ENCODE measurements at regions not wholly inside any gene's neighbourhood (a gene's known extent, or its start where the extent isn't known, plus 50 kb on each side); places are given as distances from the start of the nearest gene placed in this dataset.

DNA sequence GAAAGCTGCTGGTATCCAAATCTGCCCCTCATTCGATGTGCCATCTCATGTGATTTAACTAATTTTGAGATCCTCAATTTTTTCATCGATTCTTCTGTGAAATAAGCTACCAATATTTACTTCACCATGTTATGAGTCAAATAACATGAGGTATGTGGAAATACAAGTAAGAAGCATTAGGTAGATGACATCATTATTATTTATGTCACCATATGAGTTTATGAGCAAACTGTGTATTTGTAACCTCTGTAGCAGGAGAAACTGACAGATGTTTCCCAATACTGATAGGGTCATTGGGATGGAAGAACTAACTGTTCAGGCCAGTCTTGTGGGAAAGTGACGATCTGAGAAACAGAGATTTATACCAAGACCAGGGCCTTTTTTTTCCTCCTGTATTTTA is 229.4 kb upstream of the GOT2 start:
- DNase-seq (ENCODE audit: low read depth) = no peak
- Histone ChIP-seq H3K36me3 (ENCODE audit: control insufficient read depth, insufficient read depth, low read length, severe bottlenecking) (no peaks in the 10 kb centered on the region), H3K4me1 (ENCODE audit: control insufficient read depth, insufficient read depth, low read length) (no peaks in the 10 kb centered on the region), H3K27me3 (replicated peaks; ENCODE audit: control insufficient read depth, insufficient read depth, low read length) (no peaks in the 10 kb centered on the region), H3K4me3 (ENCODE audit: low read length) (no peak overlapping the region), H3K9me3 (ENCODE audit: control insufficient read depth, low read length) (no peaks in the 10 kb centered on the region), H3K9ac (ENCODE audit: low read length) (no peak overlapping the region)

DNA sequence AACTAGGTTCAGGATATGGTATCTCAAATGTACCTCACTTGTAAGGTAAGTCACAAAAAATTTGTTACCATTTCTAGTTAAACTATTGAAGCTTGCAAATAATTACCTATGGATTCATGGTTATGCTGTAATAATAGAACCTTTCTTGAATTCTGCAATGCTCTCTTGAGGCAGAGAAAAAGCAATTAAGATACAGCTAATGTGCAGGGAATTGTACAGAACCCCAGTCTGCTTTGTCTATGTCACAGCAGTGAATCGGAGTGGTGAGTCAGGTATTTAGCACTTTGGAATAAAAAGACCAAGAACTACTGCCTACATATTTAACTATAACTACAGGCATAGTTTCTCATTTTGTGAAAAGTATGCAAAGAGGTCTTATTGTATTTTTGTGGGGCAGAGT is 228.7 kb upstream of the GOT2 start:
- no peaks in the 10 kb centered on the region for H3K36me3 ChIP-seq (ENCODE audit: control insufficient read depth, insufficient read depth, low read length, severe bottlenecking)
- no peak overlapping the region for H3K4me3 ChIP-seq (ENCODE audit: low read length)
- DNase-seq (ENCODE audit: low read depth) = no peak
- no peaks in the 10 kb centered on the region for H3K9me3 ChIP-seq (ENCODE audit: control insufficient read depth, low read length)
- no peak overlapping the region for H3K9ac ChIP-seq (ENCODE audit: low read length)
- H3K27me3 ChIP-seq (replicated peaks; ENCODE audit: control insufficient read depth, insufficient read depth, low read length) = no peaks in the 10 kb centered on the region
- no peaks in the 10 kb centered on the region for H3K4me1 ChIP-seq (ENCODE audit: control insufficient read depth, insufficient read depth, low read length)

GRCh38 chr16:58960484-58960883 is 226.4 kb upstream of the GOT2 start:
- Histone ChIP-seq H3K27me3 (replicated peaks; ENCODE audit: control insufficient read depth, insufficient read depth, low read length) (no peaks in the 10 kb centered on the region), H3K9me3 (ENCODE audit: control insufficient read depth, low read length) (no peaks in the 10 kb centered on the region), H3K9ac (ENCODE audit: low read length) (no peak overlapping the region), H3K4me3 (ENCODE audit: low read length) (no peak overlapping the region), H3K4me1 (ENCODE audit: control insufficient read depth, insufficient read depth, low read length) (no peaks in the 10 kb centered on the region), H3K36me3 (ENCODE audit: control insufficient read depth, insufficient read depth, low read length, severe bottlenecking) (no peaks in the 10 kb centered on the region)
- no peak for DNase-seq (ENCODE audit: low read depth)

- H3K4me3 ChIP-seq (ENCODE audit: low read length) = no peak overlapping the region
- no peaks in the 10 kb centered on the region for H3K4me1 ChIP-seq (ENCODE audit: control insufficient read depth, insufficient read depth, low read length)
- no peaks in the 10 kb centered on the region for H3K27me3 ChIP-seq (replicated peaks; ENCODE audit: control insufficient read depth, insufficient read depth, low read length)
- DNase-seq (ENCODE audit: low read depth) = no peak
- no peaks in the 10 kb centered on the region for H3K9me3 ChIP-seq (ENCODE audit: control insufficient read depth, low read length)
- no peak overlapping the region for H3K9ac ChIP-seq (ENCODE audit: low read length)
- no peaks in the 10 kb centered on the region for H3K36me3 ChIP-seq (ENCODE audit: control insufficient read depth, insufficient read depth, low read length, severe bottlenecking)
These were observed 225.9 kb upstream of the GOT2 start for GRCh38 chr16:58960034-58960433.

DNA sequence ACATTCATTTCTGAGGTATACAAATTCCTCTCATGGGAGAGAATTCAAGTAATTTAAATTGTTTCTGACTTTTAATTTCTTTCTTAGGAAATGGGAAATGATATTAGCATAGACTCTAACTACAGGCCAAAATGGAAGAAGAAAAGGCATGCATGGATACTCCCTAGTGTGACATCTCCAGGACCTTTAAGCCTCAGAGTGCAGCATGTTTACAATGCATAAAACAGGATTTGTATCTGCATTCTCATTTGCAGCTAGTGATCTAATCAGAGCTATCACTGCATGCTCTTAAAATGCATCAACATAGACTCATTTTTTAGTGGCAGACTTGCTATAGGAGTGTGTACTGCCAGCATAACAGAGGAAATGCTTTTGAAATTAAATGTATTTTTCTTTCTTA is 224.6 kb upstream of the GOT2 start:
- Histone ChIP-seq H3K9me3 (ENCODE audit: control insufficient read depth, low read length) (no peaks in the 10 kb centered on the region), H3K4me3 (ENCODE audit: low read length) (no peak overlapping the region), H3K27me3 (replicated peaks; ENCODE audit: control insufficient read depth, insufficient read depth, low read length) (no peaks in the 10 kb centered on the region), H3K4me1 (ENCODE audit: control insufficient read depth, insufficient read depth, low read length) (no peaks in the 10 kb centered on the region), H3K36me3 (ENCODE audit: control insufficient read depth, insufficient read depth, low read length, severe bottlenecking) (no peaks in the 10 kb centered on the region), H3K9ac (ENCODE audit: low read length) (no peak overlapping the region)
- DNase-seq (ENCODE audit: low read depth) = no peak

DNA sequence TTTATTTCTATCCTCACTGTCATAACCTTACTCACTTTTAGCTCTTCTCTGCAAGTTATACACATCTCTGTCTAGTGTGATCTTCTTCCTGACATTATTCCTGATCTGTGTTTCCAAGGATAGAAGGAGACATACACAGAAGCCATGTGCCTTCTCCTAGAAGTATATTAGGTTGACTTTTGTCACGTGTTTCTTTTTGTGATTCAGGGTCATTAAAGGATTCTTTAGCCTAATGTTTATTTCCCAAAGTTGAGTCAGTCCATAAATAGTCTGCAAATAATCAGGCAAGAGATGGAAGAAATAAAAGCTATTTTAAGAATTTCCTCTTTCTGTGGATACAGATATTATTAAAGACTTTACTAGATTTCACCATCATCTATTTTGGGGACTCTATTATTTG is 214.1 kb upstream of the GOT2 start:
- H3K36me3 ChIP-seq (ENCODE audit: control insufficient read depth, insufficient read depth, low read length, severe bottlenecking) = no peaks in the 10 kb centered on the region
- no peak overlapping the region for H3K4me3 ChIP-seq (ENCODE audit: low read length)
- no peak for DNase-seq (ENCODE audit: low read depth)
- no peaks in the 10 kb centered on the region for H3K4me1 ChIP-seq (ENCODE audit: control insufficient read depth, insufficient read depth, low read length)
- no peak overlapping the region for H3K9ac ChIP-seq (ENCODE audit: low read length)
- H3K9me3 ChIP-seq (ENCODE audit: control insufficient read depth, low read length) = peaks cover 6% of the 10 kb centered on the region
- H3K27me3 ChIP-seq (replicated peaks; ENCODE audit: control insufficient read depth, insufficient read depth, low read length) = no peaks in the 10 kb centered on the region

- H3K4me3 ChIP-seq (ENCODE audit: low read length) = no peak overlapping the region
- no peak for DNase-seq (ENCODE audit: low read depth)
- H3K36me3 ChIP-seq (ENCODE audit: control insufficient read depth, insufficient read depth, low read length, severe bottlenecking) = no peaks in the 10 kb centered on the region
- no peaks in the 10 kb centered on the region for H3K9me3 ChIP-seq (ENCODE audit: control insufficient read depth, low read length)
- H3K27me3 ChIP-seq (replicated peaks; ENCODE audit: control insufficient read depth, insufficient read depth, low read length) = no peaks in the 10 kb centered on the region
- H3K4me1 ChIP-seq (ENCODE audit: control insufficient read depth, insufficient read depth, low read length) = no peaks in the 10 kb centered on the region
- H3K9ac ChIP-seq (ENCODE audit: low read length) = no peak overlapping the region
These were observed 206.5 kb upstream of the GOT2 start for GRCh38 chr16:58940609-58941008.

DNA sequence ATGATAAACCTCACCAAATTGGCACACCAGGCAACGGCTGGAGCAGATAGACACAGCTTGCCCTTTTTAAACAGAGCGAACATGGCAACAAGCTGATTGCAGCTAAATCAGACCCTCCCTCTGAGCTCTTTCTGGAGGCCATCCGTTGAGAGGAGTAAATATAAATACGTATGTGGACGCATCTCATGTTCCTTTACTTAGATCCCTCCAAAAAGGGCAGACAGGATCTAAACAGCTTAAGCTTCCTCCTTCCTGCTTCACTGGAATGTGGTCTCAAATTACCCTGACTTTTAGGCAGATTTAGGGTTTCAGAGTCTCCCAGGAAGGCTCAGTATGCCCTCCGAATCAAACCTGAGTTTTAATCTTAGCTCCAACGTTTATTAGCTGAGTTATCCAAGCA is 204.7 kb upstream of the GOT2 start:
- Histone ChIP-seq H3K9ac (ENCODE audit: low read length) (no peak overlapping the region), H3K27me3 (replicated peaks; ENCODE audit: control insufficient read depth, insufficient read depth, low read length) (no peaks in the 10 kb centered on the region), H3K9me3 (ENCODE audit: control insufficient read depth, low read length) (peaks cover 6% of the 10 kb centered on the region), H3K4me1 (ENCODE audit: control insufficient read depth, insufficient read depth, low read length) (no peaks in the 10 kb centered on the region), H3K4me3 (ENCODE audit: low read length) (no peak overlapping the region), H3K36me3 (ENCODE audit: control insufficient read depth, insufficient read depth, low read length, severe bottlenecking) (no peaks in the 10 kb centered on the region)
- DNase-seq (ENCODE audit: low read depth) = no peak

GRCh38 chr16:58937661-58938060 is 203.5 kb upstream of the GOT2 start:
- H3K36me3 ChIP-seq (ENCODE audit: control insufficient read depth, insufficient read depth, low read length, severe bottlenecking) = no peaks in the 10 kb centered on the region
- DNase-seq (ENCODE audit: low read depth) = no peak
- no peaks in the 10 kb centered on the region for H3K4me1 ChIP-seq (ENCODE audit: control insufficient read depth, insufficient read depth, low read length)
- no peak overlapping the region for H3K4me3 ChIP-seq (ENCODE audit: low read length)
- no peaks in the 10 kb centered on the region for H3K27me3 ChIP-seq (replicated peaks; ENCODE audit: control insufficient read depth, insufficient read depth, low read length)
- H3K9me3 ChIP-seq (ENCODE audit: control insufficient read depth, low read length) = peaks cover 7% of the 10 kb centered on the region
- no peak overlapping the region for H3K9ac ChIP-seq (ENCODE audit: low read length)

DNA sequence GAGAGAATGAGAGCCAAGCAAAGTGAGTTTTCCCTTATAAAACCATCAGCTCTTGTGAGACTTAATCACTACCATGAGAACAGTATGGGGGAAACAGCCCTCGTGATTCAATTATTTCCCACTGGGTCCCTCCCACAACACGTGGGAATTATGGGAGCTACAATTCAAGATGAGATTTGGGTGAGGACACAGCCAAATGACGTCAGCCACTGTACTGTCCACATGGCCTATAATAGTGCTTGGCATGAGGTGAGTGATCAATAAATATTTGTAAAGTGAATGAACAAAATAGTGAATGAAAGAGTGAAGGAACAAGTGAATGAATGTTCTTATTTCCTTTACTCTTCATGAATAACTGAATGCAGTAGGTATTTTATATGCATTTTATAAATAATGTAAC is 199.1 kb upstream of the GOT2 start:
- Histone ChIP-seq H3K27me3 (replicated peaks; ENCODE audit: control insufficient read depth, insufficient read depth, low read length) (no peaks in the 10 kb centered on the region), H3K4me3 (ENCODE audit: low read length) (no peak overlapping the region), H3K9ac (ENCODE audit: low read length) (no peak overlapping the region), H3K9me3 (ENCODE audit: control insufficient read depth, low read length) (peaks cover 7% of the 10 kb centered on the region), H3K4me1 (ENCODE audit: control insufficient read depth, insufficient read depth, low read length) (no peaks in the 10 kb centered on the region), H3K36me3 (ENCODE audit: control insufficient read depth, insufficient read depth, low read length, severe bottlenecking) (no peaks in the 10 kb centered on the region)
- DNase-seq (ENCODE audit: low read depth) = no peak

DNA sequence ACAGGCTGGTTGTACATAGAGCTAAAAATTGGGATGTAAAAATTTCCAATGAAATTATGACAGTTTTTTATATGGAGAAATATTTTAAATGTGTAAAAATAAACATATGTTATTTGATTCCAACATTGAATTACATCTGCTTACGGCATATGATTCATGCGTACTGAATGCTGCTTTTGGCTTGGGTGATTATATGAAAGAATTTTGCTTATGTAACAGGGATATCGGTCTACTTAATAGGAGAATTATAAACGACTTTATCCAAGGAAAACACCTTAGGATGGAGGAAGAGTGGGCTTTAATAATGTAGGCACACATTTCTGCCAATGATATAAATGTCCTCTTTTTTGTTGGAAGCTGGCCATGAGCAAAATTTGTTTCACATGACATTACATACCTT is 197.3 kb upstream of the GOT2 start:
- DNase-seq (ENCODE audit: low read depth) = peak; percentile 40
- Histone ChIP-seq H3K9me3 (ENCODE audit: control insufficient read depth, low read length) (peaks cover 7% of the 10 kb centered on the region), H3K4me3 (ENCODE audit: low read length) (no peak overlapping the region), H3K27me3 (replicated peaks; ENCODE audit: control insufficient read depth, insufficient read depth, low read length) (no peaks in the 10 kb centered on the region), H3K4me1 (ENCODE audit: control insufficient read depth, insufficient read depth, low read length) (no peaks in the 10 kb centered on the region), H3K36me3 (ENCODE audit: control insufficient read depth, insufficient read depth, low read length, severe bottlenecking) (no peaks in the 10 kb centered on the region), H3K9ac (ENCODE audit: low read length) (no peak overlapping the region)

DNA sequence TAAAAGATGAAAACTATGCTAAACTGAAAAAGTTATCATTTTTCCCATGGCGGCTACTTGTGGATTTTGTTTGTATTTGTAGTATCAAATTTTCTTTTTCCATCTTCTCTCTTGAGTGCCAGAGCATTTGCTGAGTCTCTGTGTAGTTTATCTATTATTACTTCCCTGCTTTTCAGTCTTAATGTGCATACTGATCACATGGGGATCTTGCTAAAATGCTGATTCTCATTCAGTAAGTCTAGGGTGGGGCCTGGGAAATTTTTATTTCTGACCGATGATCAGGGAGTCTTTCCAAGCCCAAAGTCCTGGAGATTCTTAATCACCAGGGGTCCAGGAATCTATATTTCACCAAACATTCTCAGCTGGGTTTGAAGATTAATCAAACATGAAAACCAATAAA is 189.0 kb upstream of the GOT2 start:
- Histone ChIP-seq H3K4me3 (ENCODE audit: low read length) (no peak overlapping the region), H3K4me1 (ENCODE audit: control insufficient read depth, insufficient read depth, low read length) (no peaks in the 10 kb centered on the region), H3K9me3 (ENCODE audit: control insufficient read depth, low read length) (peaks cover 3% of the 10 kb centered on the region), H3K9ac (ENCODE audit: low read length) (no peak overlapping the region), H3K36me3 (ENCODE audit: control insufficient read depth, insufficient read depth, low read length, severe bottlenecking) (no peaks in the 10 kb centered on the region), H3K27me3 (replicated peaks; ENCODE audit: control insufficient read depth, insufficient read depth, low read length) (no peaks in the 10 kb centered on the region)
- no peak for DNase-seq (ENCODE audit: low read depth)

All from adipocyte (in vitro differentiated cells).